Duodenal mucosa (tissue), 2 donors: ENCODE measurements at regions not wholly inside any gene's neighbourhood (a gene's known extent, or its start where the extent isn't known, plus 50 kb on each side); places are given as distances from the start of the nearest gene placed in this dataset.
A peak's percentile ranks its signal among the peaks of the same experiment; 100 is the strongest.

ENCODE experiments used
- H3K27ac ChIP-seq: one replicate; pipeline ENCODE4 v1.7.0; 2013; ENCODE audit warnings: low read depth, low read length
- H3K27me3 ChIP-seq, 2 donors: one replicate each; pipeline ENCODE4 v1.7.0; 2013; ENCODE audit warnings: low read length in 2 of 2, control low read depth in 1 of 2; ENCODE audit not compliant: insufficient read depth in 2 of 2, control insufficient read depth in 1 of 2
- H3K36me3 ChIP-seq, 2 donors: one replicate each; pipeline ENCODE4 v1.7.0; 2013; ENCODE audit warnings: low read length in 2 of 2, control low read depth in 1 of 2; ENCODE audit not compliant: insufficient read depth in 2 of 2, control insufficient read depth in 1 of 2
- H3K4me1 ChIP-seq, 2 donors: one replicate each; pipeline ENCODE4 v1.7.0; 2013; ENCODE audit warnings: low read length in 2 of 2, control low read depth in 1 of 2; ENCODE audit not compliant: insufficient read depth in 2 of 2, control insufficient read depth in 1 of 2
- H3K4me3 ChIP-seq, 2 donors: one replicate each; pipeline ENCODE4 v1.7.0; 2013; ENCODE audit warnings: low read length in 2 of 2, low read depth in 1 of 2
- H3K9ac ChIP-seq, 2 donors: one replicate each; pipeline ENCODE4 v1.7.0; 2013; ENCODE audit warnings: low read length in 2 of 2, low read depth in 1 of 2
- H3K9me3 ChIP-seq, 2 donors: one replicate each; pipeline ENCODE4 v1.7.0; 2013; ENCODE audit warnings: low read length in 2 of 2, control low read depth in 1 of 2; ENCODE audit not compliant: control insufficient read depth in 1 of 2

GRCh38 chr4:114386637-114387233 lies 211.9 kb upstream of the UGT8 start:
- Histone ChIP-seq H3K9me3 (no peaks in the 10 kb centered on the region), H3K4me3 (no peak overlapping the region), H3K9ac (no peak overlapping the region), H3K4me1 (no peaks in the 10 kb centered on the region), H3K27me3 (no peaks in the 10 kb centered on the region), H3K36me3 (no peaks in the 10 kb centered on the region), H3K27ac (no peak overlapping the region)

- Histone ChIP-seq H3K4me1 (no peaks in the 10 kb centered on the region), H3K36me3 (no peaks in the 10 kb centered on the region), H3K4me3 (peak overlapping the region in 1 of 2 donors; percentile 7), H3K9ac (no peak overlapping the region), H3K9me3 (no peaks in the 10 kb centered on the region), H3K27me3 (no peaks in the 10 kb centered on the region), H3K27ac (no peak overlapping the region)
Observed at GRCh38 chr4:114389070-114389685, 209.4 kb upstream of the UGT8 start.

GRCh38 chr4:114393295-114394038 lies 205.1 kb upstream of the UGT8 start:
- Histone ChIP-seq H3K36me3 (no peaks in the 10 kb centered on the region), H3K9ac (no peak overlapping the region), H3K27me3 (no peaks in the 10 kb centered on the region), H3K4me1 (no peaks in the 10 kb centered on the region), H3K27ac (no peak overlapping the region), H3K9me3 (no peaks in the 10 kb centered on the region), H3K4me3 (no peak overlapping the region)

- no peaks in the 10 kb centered on the region for H3K36me3 ChIP-seq
- no peaks in the 10 kb centered on the region for H3K9me3 ChIP-seq
- H3K4me1 ChIP-seq, result peaks cover 0 to 5% of the 10 kb centered on the region in 2 donors
- H3K27me3 ChIP-seq, result no peaks in the 10 kb centered on the region
- H3K27ac ChIP-seq, result no peak overlapping the region
- no peak overlapping the region for H3K9ac ChIP-seq
- no peak overlapping the region for H3K4me3 ChIP-seq
Observed at GRCh38 chr4:114396808-114397207, 201.8 kb upstream of the UGT8 start.

GRCh38 chr4:114398410-114398809 lies 200.2 kb upstream of the UGT8 start:
- Histone ChIP-seq H3K4me1 (peaks cover 0 to 5% of the 10 kb centered on the region in 2 donors), H3K27ac (no peak overlapping the region)

GRCh38 chr4:114399105-114399504 lies 199.5 kb upstream of the UGT8 start:
- Histone ChIP-seq H3K27ac (no peak overlapping the region), H3K4me3 (no peak overlapping the region), H3K4me1 (peaks cover 0 to 5% of the 10 kb centered on the region in 2 donors), H3K27me3 (no peaks in the 10 kb centered on the region), H3K36me3 (no peaks in the 10 kb centered on the region), H3K9ac (no peak overlapping the region), H3K9me3 (no peaks in the 10 kb centered on the region)

More at GRCh38 chr4:114398410-114398809, 200.2 kb upstream of the UGT8 start:
- no peaks in the 10 kb centered on the region for H3K27me3 ChIP-seq
- H3K9me3 ChIP-seq, result no peaks in the 10 kb centered on the region
- no peak overlapping the region for H3K9ac ChIP-seq
- H3K36me3 ChIP-seq, result no peaks in the 10 kb centered on the region
- no peak overlapping the region for H3K4me3 ChIP-seq

GRCh38 chr4:114400531-114400930 lies 198.1 kb upstream of the UGT8 start:
- Histone ChIP-seq H3K27me3 (no peaks in the 10 kb centered on the region), H3K36me3 (no peaks in the 10 kb centered on the region), H3K27ac (no peak overlapping the region), H3K4me3 (no peak overlapping the region), H3K9ac (no peak overlapping the region), H3K4me1 (peaks cover 0 to 5% of the 10 kb centered on the region in 2 donors), H3K9me3 (no peaks in the 10 kb centered on the region)

GRCh38 chr4:114401483-114401882 lies 197.1 kb upstream of the UGT8 start:
- no peaks in the 10 kb centered on the region for H3K36me3 ChIP-seq
- no peak overlapping the region for H3K9ac ChIP-seq
- H3K9me3 ChIP-seq, result no peaks in the 10 kb centered on the region
- H3K27ac ChIP-seq, result no peak overlapping the region
- H3K4me3 ChIP-seq, result no peak overlapping the region
- no peaks in the 10 kb centered on the region for H3K27me3 ChIP-seq
- peaks cover 0 to 5% of the 10 kb centered on the region in 2 donors for H3K4me1 ChIP-seq

GRCh38 chr4:114417214-114417613 lies 181.4 kb upstream of the UGT8 start:
- Histone ChIP-seq H3K9ac (no peak overlapping the region), H3K27me3 (no peaks in the 10 kb centered on the region), H3K27ac (no peak overlapping the region), H3K36me3 (no peaks in the 10 kb centered on the region), H3K4me1 (no peaks in the 10 kb centered on the region), H3K4me3 (no peak overlapping the region), H3K9me3 (no peaks in the 10 kb centered on the region)

- no peak overlapping the region for H3K4me3 ChIP-seq
- no peaks in the 10 kb centered on the region for H3K36me3 ChIP-seq
- H3K27me3 ChIP-seq, result no peaks in the 10 kb centered on the region
- no peaks in the 10 kb centered on the region for H3K9me3 ChIP-seq
- H3K4me1 ChIP-seq, result no peaks in the 10 kb centered on the region
- no peak overlapping the region for H3K9ac ChIP-seq
- H3K27ac ChIP-seq, result no peak overlapping the region
Observed at GRCh38 chr4:114420069-114420468, 178.5 kb upstream of the UGT8 start.
